BE2C (cell line): ENCODE measurements at regions not wholly inside any gene's neighbourhood (a gene's known extent, or its start where the extent isn't known, plus 50 kb on each side); places are given as distances from the start of the nearest gene placed in this dataset.

Source experiments
- DNase-seq: peaks from one replicate; pipeline ENCODE4 v3.0.0-alpha.2; 2020
- H3K27me3 ChIP-seq: fragments of 250-450 bp; sonication (Bioruptor Pico); 2 replicates; pipeline ENCODE4 v1.5.1; 2020; ENCODE audit warnings: mild to moderate bottlenecking
- H3K36me3 ChIP-seq: fragments of 250-450 bp; sonication (Bioruptor Pico); 2 replicates; pipeline ENCODE4 v1.5.1; 2020; ENCODE audit warnings: mild to moderate bottlenecking
- H3K4me1 ChIP-seq: fragments of 250-450 bp; sonication (Bioruptor Pico); 2 replicates; pipeline ENCODE4 v1.5.1; 2020
- H3K4me3 ChIP-seq: 2 replicates; pipeline ENCODE4 v1.5.1; 2011; ENCODE audit warnings: low read depth, low read length
- H3K9me3 ChIP-seq: fragments of 250-450 bp; sonication (Bioruptor Pico); 2 replicates; pipeline ENCODE4 v1.5.1; 2020
- CTCF ChIP-seq: IDR thresholded peaks from 2 replicates; pipeline ENCODE4 v1.5.1; 2012; ENCODE audit warnings: mild to moderate bottlenecking, low read depth, low read length

GRCh38 chr1:14180738-14181137 lies 417.7 kb upstream of the KAZN start:
- no peaks in the 10 kb centered on the region for H3K9me3 ChIP-seq
- no peak for DNase-seq
- no peak overlapping the region for H3K4me3 ChIP-seq
- H3K36me3 ChIP-seq: no peaks in the 10 kb centered on the region
- no peak for TF ChIP-seq CTCF
- H3K4me1 ChIP-seq: no peaks in the 10 kb centered on the region
- no peaks in the 10 kb centered on the region for H3K27me3 ChIP-seq

- no peaks in the 10 kb centered on the region for H3K36me3 ChIP-seq
- no peak for TF ChIP-seq CTCF
- DNase-seq: no peak
- H3K9me3 ChIP-seq: no peaks in the 10 kb centered on the region
- no peaks in the 10 kb centered on the region for H3K4me1 ChIP-seq
- H3K27me3 ChIP-seq: no peaks in the 10 kb centered on the region
- H3K4me3 ChIP-seq: no peak overlapping the region
Measured at GRCh38 chr1:14181191-14181795, 417.2 kb upstream of the KAZN start.

GRCh38 chr1:14182856-14183255 lies 415.6 kb upstream of the KAZN start:
- Histone ChIP-seq H3K36me3 (no peaks in the 10 kb centered on the region), H3K9me3 (no peaks in the 10 kb centered on the region), H3K27me3 (no peaks in the 10 kb centered on the region), H3K4me3 (no peak overlapping the region), H3K4me1 (no peaks in the 10 kb centered on the region)
- DNase-seq: no peak
- no peak for TF ChIP-seq CTCF

- no peak for TF ChIP-seq CTCF
- Histone ChIP-seq H3K9me3 (no peaks in the 10 kb centered on the region), H3K4me1 (no peaks in the 10 kb centered on the region), H3K4me3 (no peak overlapping the region), H3K27me3 (no peaks in the 10 kb centered on the region), H3K36me3 (no peaks in the 10 kb centered on the region)
- no peak for DNase-seq
Measured at GRCh38 chr1:14183329-14183728, 415.2 kb upstream of the KAZN start.

DNA sequence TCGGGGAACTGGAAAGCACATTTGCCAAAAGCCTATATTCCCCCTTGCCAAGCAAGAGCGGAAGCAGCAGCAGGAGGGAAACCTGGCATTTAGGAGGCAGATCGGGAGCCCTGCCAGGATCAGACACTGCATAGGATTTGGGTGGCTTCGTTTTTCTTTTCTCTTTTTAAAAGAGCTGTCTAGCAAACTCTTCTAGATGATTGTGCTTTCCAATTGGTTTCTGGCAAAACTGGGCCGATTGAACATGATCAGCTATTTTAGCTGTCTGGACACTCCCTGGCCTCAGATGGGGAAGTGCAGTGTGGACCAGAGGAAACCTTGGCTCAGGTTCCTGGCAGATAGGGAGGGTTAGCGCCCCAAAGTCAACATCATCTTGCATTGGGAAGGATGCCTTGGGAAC lies 414.0 kb upstream of the KAZN start:
- Histone ChIP-seq H3K9me3 (no peaks in the 10 kb centered on the region), H3K4me3 (no peak overlapping the region), H3K36me3 (no peaks in the 10 kb centered on the region), H3K4me1 (no peaks in the 10 kb centered on the region), H3K27me3 (no peaks in the 10 kb centered on the region)
- no peak for DNase-seq
- TF ChIP-seq CTCF: no peak

DNA sequence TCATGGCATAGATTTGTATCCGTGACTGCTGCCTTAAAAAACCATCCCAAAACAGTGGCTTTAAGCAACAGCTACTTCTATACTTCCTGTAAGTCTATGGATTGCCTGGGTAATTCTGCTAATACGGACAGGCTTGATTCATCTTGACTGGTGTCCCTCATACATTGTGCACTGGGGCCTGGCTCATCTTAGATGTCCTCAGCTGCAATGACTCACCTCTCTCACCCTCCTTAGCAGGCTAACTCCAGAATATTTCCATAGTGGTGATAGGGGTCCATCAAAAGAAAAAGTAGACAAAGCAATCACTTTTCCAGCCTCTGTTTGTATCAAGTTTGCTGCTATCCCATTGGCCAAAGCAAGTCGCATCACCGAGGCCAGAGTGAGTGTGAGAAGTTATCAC lies 409.1 kb upstream of the KAZN start:
- Histone ChIP-seq H3K4me1 (no peaks in the 10 kb centered on the region), H3K4me3 (no peak overlapping the region), H3K27me3 (no peaks in the 10 kb centered on the region), H3K9me3 (no peaks in the 10 kb centered on the region), H3K36me3 (no peaks in the 10 kb centered on the region)
- TF ChIP-seq CTCF: no peak
- no peak for DNase-seq
